Muscle of leg (tissue), 3 donors: ENCODE measurements at regions not wholly inside any gene's neighbourhood (a gene's known extent, or its start where the extent isn't known, plus 50 kb on each side); places are given as distances from the start of the nearest gene placed in this dataset.
A peak's percentile ranks its signal among the peaks of the same experiment; 100 is the strongest.
"Not testable (repeated sequence)": the region's sequence is repeated elsewhere in the genome, so short reads cannot be mapped to it uniquely, and the experiment has no call there.

Experiments used
- DNase-seq: peaks from one replicate; pipeline ENCODE4 v3.0.0; 2013
- H3K27ac ChIP-seq: one replicate; pipeline ENCODE4 v1.5.1; 2013; ENCODE audit warnings: mild to moderate bottlenecking, low read length, control low read depth
- H3K27me3 ChIP-seq: one replicate; pipeline ENCODE4 v1.6.1; 2013; ENCODE audit warnings: low read length; ENCODE audit not compliant: control insufficient read depth, insufficient read depth
- H3K36me3 ChIP-seq: one replicate; pipeline ENCODE4 v1.6.1; 2013; ENCODE audit warnings: low read length; ENCODE audit not compliant: control insufficient read depth, insufficient read depth
- H3K4me1 ChIP-seq: one replicate; pipeline ENCODE4 v1.6.1; 2013; ENCODE audit warnings: low read length; ENCODE audit not compliant: control insufficient read depth, insufficient read depth
- H3K4me3 ChIP-seq: one replicate; pipeline ENCODE4 v1.5.1; 2013; ENCODE audit warnings: low read length, control low read depth
- H3K9me3 ChIP-seq: replicated peaks from 2 replicates; pipeline ENCODE4 v1.6.1; 2013; ENCODE audit warnings: low read depth, low read length; ENCODE audit not compliant: control insufficient read depth
- WGBS: methylation state at CpG from one replicate; pipeline ENCODE4 v1.1.5; 2013; ENCODE audit warnings: missing lambda C conversion rate; ENCODE audit not compliant: insufficient coverage; 5-methylcytosine and 5-hydroxymethylcytosine counted together

GRCh38 chr1:196366-196765 is 255.1 kb downstream of the OR4F29 start:
- H3K9me3 ChIP-seq, H3K27ac ChIP-seq, DNase-seq, H3K4me1 ChIP-seq, H3K4me3 ChIP-seq, H3K27me3 ChIP-seq, H3K36me3 ChIP-seq: not testable (repeated sequence)
- WGBS = no CpG with 5 or more reads among the region's 5 CpGs

GRCh38 chr1:191296-192049 is 260.0 kb downstream of the OR4F29 start:
- H3K4me1 ChIP-seq, H3K27me3 ChIP-seq, H3K36me3 ChIP-seq, H3K4me3 ChIP-seq, H3K27ac ChIP-seq, H3K9me3 ChIP-seq: not testable (repeated sequence)
- DNase-seq = peak; percentile 19
- 64% methylated on average over 4 of the region's 19 CpGs for WGBS

- H3K27ac ChIP-seq, H3K4me1 ChIP-seq, H3K36me3 ChIP-seq, H3K9me3 ChIP-seq, H3K4me3 ChIP-seq, DNase-seq, H3K27me3 ChIP-seq: not testable (repeated sequence)
- no CpG with 5 or more reads among the region's 6 CpGs for WGBS
Measured at GRCh38 chr1:190678-191077, 260.8 kb downstream of the OR4F29 start.

GRCh38 chr1:189915-190314 is 261.6 kb downstream of the OR4F29 start:
- H3K4me1 ChIP-seq, H3K4me3 ChIP-seq, H3K36me3 ChIP-seq, H3K27me3 ChIP-seq, H3K9me3 ChIP-seq, H3K27ac ChIP-seq, DNase-seq: not testable (repeated sequence)
- no CpG with 5 or more reads among the region's 8 CpGs for WGBS

GRCh38 chr1:189270-189669 is 262.2 kb downstream of the OR4F29 start:
- not testable (repeated sequence) for DNase-seq, H3K4me3 ChIP-seq, H3K36me3 ChIP-seq, H3K27me3 ChIP-seq, H3K9me3 ChIP-seq, H3K4me1 ChIP-seq, H3K27ac ChIP-seq
- no CpG with 5 or more reads among the region's 13 CpGs for WGBS

- H3K9me3 ChIP-seq, H3K4me1 ChIP-seq, H3K27ac ChIP-seq, H3K36me3 ChIP-seq, DNase-seq, H3K4me3 ChIP-seq, H3K27me3 ChIP-seq: not testable (repeated sequence)
- WGBS = no CpG with 5 or more reads among the region's 6 CpGs
Measured at GRCh38 chr1:187298-187697, 264.2 kb downstream of the OR4F29 start.

- not testable (repeated sequence) for DNase-seq, H3K4me3 ChIP-seq, H3K27me3 ChIP-seq, H3K9me3 ChIP-seq, H3K4me1 ChIP-seq, H3K36me3 ChIP-seq, H3K27ac ChIP-seq
- no CpG with 5 or more reads among the region's 2 CpGs for WGBS
Measured at GRCh38 chr1:186691-187131, 264.8 kb downstream of the OR4F29 start.

GRCh38 chr1:186223-186622 is 265.3 kb downstream of the OR4F29 start:
- H3K27ac ChIP-seq, DNase-seq, H3K4me1 ChIP-seq, H3K36me3 ChIP-seq, H3K4me3 ChIP-seq, H3K9me3 ChIP-seq, H3K27me3 ChIP-seq: not testable (repeated sequence)
- no CpG with 5 or more reads among the region's 15 CpGs for WGBS

GRCh38 chr1:185526-185925 is 266.0 kb downstream of the OR4F29 start:
- not testable (repeated sequence) for H3K27me3 ChIP-seq, H3K9me3 ChIP-seq, H3K36me3 ChIP-seq, H3K4me3 ChIP-seq, H3K27ac ChIP-seq, DNase-seq, H3K4me1 ChIP-seq
- no CpG with 5 or more reads among the region's 13 CpGs for WGBS

- WGBS = no CpG with 5 or more reads among the region's 3 CpGs
- peak overlapping the region; percentile 69 for H3K27ac ChIP-seq
- H3K36me3 ChIP-seq, DNase-seq, H3K4me1 ChIP-seq, H3K27me3 ChIP-seq, H3K4me3 ChIP-seq, H3K9me3 ChIP-seq: not testable (repeated sequence)
Measured at GRCh38 chr1:184336-184686, 267.2 kb downstream of the OR4F29 start.
